ENCODE measurements at regions not wholly inside any gene's neighbourhood (a gene's known extent, or its start where the extent isn't known, plus 50 kb on each side); places are given as distances from the start of the nearest gene placed in this dataset.
A peak's percentile ranks its signal among the peaks of the same experiment; 100 is the strongest.
"Not testable (repeated sequence)": the region's sequence is repeated elsewhere in the genome, so short reads cannot be mapped to it uniquely, and the experiment has no call there.

DNA sequence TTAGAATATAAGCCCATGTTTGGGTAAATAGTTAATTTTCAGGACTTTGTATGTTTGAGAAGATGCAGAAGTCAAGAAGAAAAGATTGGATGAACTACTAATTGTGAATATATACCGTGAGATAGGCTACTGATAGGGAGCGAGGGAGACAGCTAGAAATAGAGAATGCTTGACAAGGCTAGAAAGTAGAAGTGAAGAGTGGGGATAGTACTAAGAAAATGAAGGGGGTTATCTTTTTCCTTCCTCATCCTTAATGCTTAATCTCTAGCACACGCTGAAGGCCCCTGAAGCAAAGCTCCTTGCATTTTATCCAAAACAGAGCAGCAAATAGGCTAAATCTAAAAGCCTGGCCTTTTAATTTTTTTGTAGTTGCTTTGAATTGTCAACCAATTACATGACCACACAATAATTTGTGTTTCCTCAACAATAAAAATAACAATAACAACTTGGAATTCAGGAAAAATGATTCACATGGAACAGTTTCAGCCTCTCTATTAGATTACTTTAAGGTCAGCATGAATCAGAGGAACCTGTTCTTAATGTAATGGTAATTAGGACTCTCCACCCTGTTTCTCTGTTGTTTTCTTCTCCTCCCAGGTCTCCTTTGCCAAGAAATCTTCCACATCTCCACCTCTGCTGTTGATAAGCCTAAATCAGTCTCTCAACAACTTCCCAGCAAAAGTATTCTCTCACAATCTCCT lies 1071.3 kb upstream of the ZEB2 start:
- DNase-seq (ENCODE audit: low read depth), result peak; percentile 37

DNA sequence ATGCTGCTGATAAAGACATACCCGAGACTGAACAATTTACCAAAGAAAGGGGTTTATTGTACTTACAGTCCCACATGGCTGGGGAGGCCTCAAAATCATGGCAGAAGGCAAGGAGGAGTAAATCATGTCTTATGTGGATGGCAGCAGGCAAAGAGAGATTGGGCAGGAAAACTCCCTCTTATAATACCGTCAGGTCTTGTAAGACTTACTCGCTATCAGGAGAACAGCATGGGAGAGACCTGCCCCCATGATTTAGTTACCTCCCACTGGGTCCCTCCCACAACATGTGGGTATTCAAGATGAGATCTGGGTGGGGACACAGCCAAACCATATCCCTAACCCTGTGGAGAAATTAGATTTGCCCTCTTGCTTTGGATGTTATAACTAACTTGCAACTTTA lies 1068.0 kb upstream of the ZEB2 start:
- DNase-seq (ENCODE audit: low read depth), result no peak

DNA sequence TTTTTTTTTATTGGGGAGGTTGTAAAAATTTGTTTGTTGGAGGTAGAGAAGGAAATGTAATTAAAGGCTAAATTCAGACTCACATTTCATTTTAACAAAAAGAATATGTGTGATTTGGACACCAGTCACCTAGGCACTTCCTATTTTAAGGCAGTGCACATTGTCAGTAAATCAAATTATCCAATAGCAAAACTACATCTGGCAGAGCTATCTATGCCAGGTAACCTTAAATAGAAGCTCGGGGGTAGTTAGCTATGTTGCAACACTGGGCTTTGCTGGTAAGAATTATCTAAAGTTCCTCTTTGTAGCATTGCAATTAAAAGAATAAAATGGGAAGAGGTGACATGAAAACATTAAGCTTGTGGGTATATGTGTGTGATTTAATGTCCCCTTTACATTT lies 1064.4 kb upstream of the ZEB2 start:
- DNase-seq (ENCODE audit: low read depth), result no peak

DNA sequence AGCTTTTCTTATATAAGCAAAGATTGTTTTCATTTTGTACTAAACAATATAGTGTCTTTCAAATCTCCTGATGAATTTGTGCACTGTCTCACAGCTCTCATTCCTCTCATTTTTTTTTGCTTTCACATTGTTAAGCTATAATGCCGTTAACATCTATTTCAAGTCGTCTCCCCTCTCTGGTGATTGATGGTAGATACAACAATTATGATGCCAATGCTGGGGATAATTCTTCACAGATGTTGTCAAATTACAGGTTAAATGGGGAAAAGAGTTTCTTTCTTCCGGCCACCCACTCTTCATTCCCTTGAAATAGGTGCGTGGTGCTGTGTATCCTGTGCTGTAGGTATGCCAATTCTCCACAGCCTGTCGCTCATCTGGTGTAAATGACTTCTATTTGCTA lies 1053.7 kb upstream of the ZEB2 start:
- no peak for DNase-seq (ENCODE audit: low read depth)

DNA sequence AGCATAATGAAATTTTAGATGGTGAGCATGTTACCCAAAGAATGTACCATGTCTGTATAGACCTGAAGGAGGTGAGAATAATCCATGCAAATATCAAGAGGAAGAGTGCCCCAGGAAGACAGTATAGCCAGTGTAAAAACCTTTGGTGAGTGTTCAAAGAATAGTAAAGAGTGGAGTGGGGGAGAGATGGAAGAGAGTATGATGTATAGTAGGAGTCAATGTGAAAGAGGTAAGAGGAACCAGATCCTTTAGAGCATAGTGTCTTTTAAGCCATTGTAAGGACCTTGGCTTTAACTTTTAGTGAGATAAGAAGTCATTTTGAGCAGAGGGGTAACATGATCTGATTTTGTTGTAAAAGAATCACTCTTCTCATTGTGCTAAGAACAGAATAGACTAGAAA lies 1052.3 kb upstream of the ZEB2 start:
- DNase-seq (ENCODE audit: low read depth), result no peak

DNA sequence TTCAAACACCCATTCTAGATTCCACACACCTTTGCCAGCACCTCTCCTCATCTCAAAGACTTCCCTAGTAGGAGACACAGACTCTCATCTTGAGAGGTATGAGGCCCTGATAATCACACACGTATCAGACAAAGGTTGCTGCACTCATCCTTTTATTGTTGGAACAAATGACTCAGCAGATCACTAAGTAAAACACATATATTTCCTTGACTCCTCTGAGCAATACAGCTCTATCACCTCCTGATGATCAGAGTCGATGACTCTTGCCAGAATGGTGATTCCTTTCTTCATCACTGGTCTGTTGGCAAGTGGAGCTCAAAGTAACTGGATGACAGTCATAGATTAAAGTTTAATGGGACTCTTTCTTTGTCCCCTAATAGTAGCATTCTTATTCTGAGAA lies 1049.2 kb upstream of the ZEB2 start:
- DNase-seq (ENCODE audit: low read depth), result peak; percentile 33

DNA sequence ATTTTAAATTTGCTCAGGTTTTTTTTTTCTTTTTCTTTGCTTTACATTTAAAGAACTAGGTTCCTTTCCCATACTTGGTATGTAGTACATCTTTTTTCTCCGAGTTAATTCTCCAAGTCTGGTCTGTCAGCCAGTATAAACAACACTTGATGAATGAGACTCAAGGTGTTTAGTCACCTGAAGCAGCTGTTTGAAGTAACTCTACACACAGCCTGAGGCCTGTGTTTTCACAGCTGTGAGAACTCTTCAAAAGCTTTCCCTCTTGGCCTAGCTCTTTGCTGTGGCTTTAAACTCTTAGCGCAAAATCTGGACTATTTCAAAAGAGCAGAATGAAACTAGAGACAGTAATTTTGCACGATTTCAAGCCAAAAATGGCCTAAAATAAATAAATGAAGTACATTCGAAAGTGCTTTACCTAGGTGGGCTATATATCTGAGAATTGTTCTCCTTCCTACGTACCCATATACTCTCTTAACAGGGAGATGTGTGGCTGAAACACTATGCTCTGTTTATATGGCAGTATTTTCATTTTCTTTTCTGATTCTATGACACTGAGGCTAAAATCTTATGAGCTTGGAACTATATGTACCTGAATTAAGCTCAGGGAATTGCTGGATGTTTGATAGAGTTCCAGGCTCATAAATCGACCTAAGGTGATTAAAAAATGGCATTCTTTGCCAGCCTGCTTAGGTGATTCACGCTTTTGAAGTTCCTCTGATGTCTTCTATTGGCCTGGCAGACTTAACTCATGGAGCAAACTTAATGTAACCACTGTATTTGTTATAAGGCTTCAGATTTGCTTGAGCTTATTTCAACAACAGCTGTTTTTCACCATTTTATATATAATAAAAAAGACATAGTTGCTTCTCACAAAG lies 1044.1 kb upstream of the ZEB2 start:
- no peak for DNase-seq (ENCODE audit: low read depth)

DNA sequence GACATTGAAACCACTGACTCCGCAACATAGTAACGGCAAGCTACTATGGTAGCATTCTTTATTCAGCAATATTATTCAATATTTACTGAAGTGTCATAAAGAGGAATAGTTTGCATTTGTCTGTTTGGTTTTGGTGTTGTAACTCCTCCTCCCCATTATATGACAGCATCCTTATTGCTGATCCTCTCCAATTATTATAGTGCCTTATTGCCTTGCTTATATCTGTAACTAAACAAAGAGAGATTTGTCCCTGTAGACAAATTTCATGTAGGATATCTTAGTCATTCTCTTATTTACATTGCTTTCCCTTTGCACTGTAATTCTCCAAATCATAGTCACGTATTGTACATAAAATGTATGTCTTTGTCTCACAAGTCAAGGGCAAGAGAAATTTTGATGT lies 1041.2 kb upstream of the ZEB2 start:
- DNase-seq (ENCODE audit: low read depth), result no peak

DNA sequence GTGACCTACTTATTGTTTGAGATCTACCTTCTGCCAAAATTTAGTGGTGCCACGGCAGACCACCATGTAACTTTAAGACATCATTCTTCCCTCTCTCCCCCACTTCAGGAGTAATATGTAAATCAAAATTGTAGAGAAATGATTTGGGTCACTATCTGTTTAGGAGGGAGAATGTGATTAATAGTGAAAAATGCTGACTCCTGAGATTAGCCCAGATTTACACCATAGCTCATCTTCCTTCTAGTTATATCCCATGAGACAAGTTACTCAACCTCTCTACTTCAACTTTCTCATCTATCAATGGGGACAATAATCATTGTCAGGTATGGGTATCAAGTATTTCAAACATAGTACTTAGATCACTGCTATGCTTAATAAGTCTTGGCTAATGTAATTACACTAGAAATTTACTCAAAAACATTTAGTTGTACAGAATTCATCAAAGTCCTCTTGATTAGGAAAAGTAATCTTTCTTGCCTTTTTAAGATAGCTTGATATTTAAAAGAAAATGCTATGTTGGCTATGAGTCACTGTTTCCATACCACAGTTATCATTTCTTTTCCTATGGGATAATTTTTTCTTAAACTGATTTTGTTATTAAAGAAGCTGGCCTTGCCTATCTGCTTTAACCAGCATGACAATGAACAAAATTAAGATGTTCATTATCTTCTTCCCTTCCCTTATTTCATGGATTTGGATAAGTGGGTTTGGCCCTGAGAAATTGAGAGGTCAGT lies 1038.9 kb upstream of the ZEB2 start:
- no peak for DNase-seq (ENCODE audit: low read depth)

DNA sequence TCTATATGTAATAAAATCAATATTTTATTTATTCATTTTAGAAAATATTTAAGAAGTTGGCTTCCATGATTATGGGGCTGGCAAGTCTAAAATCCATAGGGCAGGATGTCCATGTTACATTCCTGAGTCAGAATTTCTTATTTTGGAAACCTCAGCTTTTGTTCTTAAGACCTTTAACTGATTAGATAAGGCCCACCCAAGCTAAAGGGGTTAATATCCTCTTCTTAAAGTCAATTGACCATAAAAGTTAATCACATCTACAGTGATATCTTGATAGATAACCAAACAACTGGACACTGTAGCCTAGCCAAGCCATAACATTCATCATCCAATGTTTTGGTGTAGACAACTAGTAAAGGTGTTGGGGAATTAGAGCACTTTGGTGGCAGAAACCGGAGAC lies 1035.4 kb upstream of the ZEB2 start:
- DNase-seq (ENCODE audit: low read depth), result no peak

DNA sequence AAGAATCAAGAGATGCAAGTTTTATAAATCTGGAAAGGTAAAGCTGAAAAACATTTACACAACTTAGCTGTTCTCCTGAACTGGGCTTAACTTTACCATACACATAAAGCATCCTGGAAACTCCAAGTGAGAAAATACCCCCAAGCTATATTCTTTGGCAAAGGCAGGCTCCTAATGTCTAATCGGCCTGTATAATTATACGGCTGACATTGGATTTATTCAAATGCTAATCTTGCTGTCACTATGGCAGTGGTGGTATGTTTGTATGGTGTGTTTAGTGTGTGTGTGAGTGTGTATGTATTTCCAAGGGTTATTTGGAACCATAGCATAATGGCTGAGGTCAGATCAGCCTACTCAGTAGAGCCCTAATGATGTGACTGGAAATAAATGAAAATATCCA lies 1031.8 kb upstream of the ZEB2 start:
- no peak for DNase-seq (ENCODE audit: low read depth)

DNA sequence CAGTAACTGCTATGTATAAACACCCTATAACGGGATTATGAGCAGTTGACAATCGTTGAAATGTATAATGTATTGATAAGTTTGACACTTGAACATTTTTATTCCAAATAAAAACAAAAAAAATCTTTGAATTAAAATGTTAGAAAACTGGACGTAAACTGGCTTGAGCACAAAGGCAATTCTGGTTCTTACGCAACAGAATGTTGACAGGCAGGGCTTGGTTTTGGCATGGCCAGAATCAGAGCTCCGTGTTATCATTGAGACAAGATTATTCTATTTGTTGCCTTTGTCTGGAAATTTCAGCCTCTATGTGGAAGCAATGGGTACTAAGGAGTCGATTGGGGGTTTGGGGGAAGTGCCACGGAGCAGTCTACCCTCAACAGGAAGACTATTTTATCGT lies 1028.6 kb upstream of the ZEB2 start:
- no peak for DNase-seq (ENCODE audit: low read depth)

DNA sequence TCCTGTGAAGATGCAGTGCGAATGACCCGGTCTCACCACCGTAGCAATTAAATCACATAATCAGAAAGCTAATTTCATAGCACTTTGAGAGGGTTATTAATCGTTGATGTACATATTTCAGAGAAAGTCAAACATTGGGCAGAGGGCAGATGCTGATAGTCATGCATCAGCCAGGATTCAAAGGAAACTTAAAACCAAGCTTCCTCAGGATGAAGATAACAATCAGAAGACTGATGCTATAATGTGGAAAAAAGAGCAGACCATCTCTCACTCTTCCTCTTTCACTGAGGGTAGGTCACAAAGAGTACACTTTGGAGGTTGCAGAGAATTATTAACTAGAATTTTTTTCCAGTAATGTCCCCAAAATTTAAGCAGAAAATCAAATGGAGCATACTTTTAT lies 1027.7 kb upstream of the ZEB2 start:
- no peak for DNase-seq (ENCODE audit: low read depth)

DNA sequence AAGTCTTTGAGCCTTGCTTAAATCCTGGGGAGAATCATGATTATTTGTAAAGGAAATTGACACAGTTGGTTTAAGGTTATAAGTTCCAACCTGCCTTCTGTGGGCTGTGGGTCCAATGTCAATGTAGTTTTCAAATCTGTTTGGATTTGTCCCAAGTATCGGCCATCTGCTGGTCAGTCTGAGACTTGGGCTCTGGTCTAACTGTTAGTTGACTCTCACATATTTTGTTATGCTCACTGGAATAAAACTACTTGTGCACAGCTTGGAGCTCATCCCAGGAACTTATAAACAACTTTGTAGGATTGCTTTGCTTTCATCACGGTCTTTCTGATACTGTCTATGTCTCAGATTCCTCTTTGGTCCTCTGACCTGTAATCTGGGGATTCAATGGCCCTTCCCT lies 1026.2 kb upstream of the ZEB2 start:
- DNase-seq (ENCODE audit: low read depth), result peak; percentile 42

DNA sequence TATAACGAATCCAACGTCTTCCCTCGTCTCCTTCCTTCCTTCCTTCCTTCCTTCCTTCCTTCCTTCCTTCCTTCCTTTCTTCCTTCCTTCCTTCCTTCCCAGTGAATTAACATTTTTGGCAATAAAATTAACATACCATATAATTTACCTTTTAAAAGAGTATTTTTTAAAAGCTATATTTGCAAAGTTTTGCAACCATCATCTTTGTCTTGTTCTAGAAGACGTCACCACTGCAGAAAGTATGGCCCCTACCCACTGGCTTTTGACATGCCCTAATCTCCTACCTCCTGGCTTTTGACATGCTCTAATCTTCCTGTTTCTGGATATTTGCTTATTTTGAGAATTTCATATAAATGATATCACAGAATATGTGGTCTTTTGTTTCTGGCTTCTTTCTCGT lies 1023.9 kb upstream of the ZEB2 start:
- DNase-seq (ENCODE audit: low read depth), result no peak

DNA sequence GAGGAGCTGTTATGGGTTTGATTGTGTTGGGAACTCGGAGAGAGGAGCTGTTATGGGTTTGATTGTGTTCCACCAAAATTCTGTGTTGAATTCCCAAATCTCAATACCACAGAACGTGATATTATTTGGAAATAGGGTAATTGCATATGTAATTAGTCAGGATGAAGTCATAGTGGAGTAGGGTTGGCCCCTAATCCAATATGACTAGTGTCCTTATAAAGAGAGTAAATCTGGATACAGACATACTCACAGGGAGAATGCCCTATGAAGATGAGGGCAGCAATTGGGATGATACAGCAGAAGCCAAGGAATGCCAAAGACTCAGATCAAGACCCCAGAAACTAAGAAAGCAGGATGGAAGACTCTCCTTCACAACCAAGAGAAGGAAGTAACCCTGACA lies 1023.2 kb upstream of the ZEB2 start:
- peak; percentile 7 for DNase-seq (ENCODE audit: low read depth)

DNA sequence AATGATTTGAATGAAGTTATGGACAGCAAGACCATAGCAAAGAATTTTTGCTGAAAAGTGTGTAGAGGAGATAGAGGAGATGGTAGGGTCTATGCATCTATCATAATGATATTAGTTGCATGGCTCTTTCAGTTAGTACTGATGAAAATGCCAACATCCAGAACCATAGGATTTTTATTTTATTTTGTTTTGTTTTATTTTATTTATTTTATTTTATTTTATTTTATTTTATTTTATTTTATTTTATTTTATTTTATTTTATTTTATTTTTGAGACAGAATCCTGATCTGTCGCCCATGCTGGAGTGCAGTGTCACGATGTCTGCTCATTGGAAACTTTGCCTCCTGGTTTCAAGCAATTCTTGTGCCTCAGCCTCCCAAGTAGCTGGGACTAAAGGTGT lies 1021.1 kb upstream of the ZEB2 start:
- no peak for DNase-seq (ENCODE audit: low read depth)

DNA sequence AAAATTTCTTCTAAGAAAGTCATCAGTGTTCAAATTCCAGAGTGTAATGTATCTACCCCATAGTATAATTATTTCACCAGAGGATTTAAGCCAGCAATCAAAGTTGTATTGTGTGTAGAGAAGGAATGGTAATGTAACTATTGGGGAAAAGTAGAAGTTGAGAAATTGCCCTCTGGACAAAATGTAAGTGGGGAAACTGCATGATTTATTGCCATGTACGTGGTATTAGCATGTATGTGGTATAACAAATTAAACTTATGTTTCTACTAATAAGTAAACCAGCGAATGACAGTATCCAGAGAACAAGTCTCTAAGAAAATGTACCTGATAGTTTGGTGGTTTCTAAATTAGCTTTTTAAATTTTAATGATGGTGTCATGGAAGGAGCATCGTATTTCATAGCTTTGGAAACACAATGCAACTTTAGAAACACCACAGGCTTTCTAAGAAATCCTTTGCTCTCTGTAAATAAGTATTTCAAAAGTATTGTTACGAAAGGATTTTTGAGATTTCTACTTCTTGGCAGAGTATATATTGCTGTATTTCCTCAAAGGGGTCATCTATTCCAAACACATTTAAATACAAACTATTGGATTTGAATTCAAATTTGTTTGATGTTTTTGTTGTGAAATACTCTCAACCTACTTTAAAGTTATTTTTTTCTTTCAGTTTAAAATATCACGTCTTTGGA lies 1018.9 kb upstream of the ZEB2 start:
- no peak for DNase-seq (ENCODE audit: low read depth)

DNA sequence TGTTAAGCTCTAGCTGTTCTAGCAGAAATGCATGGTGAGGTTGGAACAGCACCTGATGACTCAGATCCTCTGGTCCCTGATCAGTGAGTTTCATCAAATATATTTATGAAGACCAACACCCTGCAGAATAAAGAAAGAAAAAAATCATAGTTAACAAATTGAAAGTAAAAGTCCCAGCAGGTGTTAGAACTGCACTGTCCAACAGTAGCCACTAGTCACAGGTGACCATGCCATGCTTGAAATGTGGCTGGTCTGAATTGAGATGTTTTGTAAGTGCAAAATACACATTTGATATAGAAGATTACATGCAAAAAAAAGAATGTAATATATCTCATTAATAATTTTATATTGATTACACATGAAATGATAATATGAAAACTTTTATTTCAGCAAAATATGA lies 1010.7 kb upstream of the ZEB2 start:
- DNase-seq (ENCODE audit: low read depth), result peak; percentile 16

DNA sequence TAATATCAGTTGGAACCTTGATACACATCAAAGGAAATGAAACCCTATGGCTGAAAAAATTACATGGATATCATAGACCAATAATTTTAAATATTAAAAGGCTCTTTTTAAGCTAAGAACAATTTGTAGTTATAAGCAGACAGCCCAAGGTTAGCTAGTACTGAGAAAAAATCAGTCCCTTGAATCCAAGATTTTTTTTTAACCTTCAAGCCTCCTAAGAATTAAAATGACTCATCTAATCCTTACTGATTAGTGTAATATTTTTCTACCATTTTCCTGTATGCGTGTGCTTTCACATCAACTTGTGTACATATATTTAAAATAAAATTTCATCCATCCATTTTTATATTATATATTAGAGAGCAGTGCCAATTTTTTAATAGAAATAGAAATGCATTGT lies 1004.9 kb upstream of the ZEB2 start:
- no peak for DNase-seq (ENCODE audit: low read depth)

DNA sequence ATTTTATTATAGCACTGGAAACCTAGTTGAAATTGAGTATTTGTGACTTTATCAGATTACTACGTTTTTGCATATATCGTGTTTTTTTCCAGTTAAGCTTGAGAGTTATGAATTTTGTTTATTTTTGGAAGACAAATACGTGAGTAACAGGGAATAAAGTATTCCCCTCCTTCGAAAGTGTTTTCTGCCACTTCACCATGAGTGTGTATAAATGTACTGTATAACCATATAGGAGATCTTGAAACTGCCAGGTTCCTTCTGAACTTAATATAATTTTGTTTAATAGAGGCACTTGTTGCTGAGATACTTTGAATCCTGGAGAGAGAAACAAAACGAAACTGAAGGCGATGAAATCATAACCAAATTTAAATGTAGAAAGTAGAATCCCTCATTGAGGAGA lies 1004.4 kb upstream of the ZEB2 start:
- DNase-seq (ENCODE audit: low read depth), result no peak

DNA sequence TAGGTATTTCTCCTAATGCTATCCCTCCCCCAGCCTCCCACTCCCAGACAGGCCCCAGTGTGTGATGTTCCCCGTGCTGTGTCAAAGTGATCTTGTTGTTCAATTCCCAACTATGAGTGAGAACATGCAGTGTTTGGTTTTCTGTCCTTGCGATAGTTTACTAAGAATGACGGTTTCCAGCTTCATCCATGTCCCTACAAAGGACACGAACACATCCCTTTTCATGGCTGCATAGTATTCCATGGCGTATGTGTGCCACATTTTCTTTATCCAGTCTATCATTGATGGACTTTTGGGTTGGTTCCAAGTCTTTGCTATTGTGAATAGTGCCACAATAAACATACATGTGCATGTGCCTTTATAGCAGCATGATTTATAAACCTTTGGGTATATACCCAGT lies 999.3 kb upstream of the ZEB2 start:
- not testable (repeated sequence) for DNase-seq (ENCODE audit: low read depth)
